Smooth muscle cell (in vitro differentiated cells): ENCODE measurements at regions not wholly inside any gene's neighbourhood (a gene's known extent, or its start where the extent isn't known, plus 50 kb on each side); places are given as distances from the start of the nearest gene placed in this dataset.

Experiments
- DNase-seq: peaks from one replicate; lab custom pipeline; 2025; ENCODE audit not compliant: unreplicated experiment; lab: John Stamatoyannopoulos, UW
- H2AFZ ChIP-seq: fragments of 200-600 bp; sonication (generic); 2 replicates; pipeline ENCODE4 v1.6.0; 2016; ENCODE audit warnings: antibody characterized with exemption, low read depth, mild to moderate bottlenecking
- H3F3A ChIP-seq: fragments of 200-600 bp; sonication (generic); 2 replicates; pipeline ENCODE4 v1.6.0; 2017; ENCODE audit warnings: antibody characterized with exemption, low read depth
- H3K27ac ChIP-seq: fragments of 200-600 bp; sonication (generic); 2 replicates; pipeline ENCODE4 v1.5.1; 2016; ENCODE audit warnings: low read depth, mild to moderate bottlenecking
- H3K27me3 ChIP-seq: fragments of 200-600 bp; sonication (generic); 2 replicates; pipeline ENCODE4 v1.6.1; 2016; ENCODE audit warnings: low read depth, mild to moderate bottlenecking
- H3K36me3 ChIP-seq: fragments of 200-600 bp; sonication (generic); 2 replicates; pipeline ENCODE4 v1.5.1; 2016; ENCODE audit warnings: low read depth
- H3K4me1 ChIP-seq: fragments of 200-600 bp; sonication (generic); 2 replicates; pipeline ENCODE4 v1.5.1; 2016; ENCODE audit warnings: low read depth
- H3K4me2 ChIP-seq: fragments of 200-600 bp; sonication (generic); 2 replicates; pipeline ENCODE4 v1.6.0; 2016; ENCODE audit warnings: mild to moderate bottlenecking
- H3K4me3 ChIP-seq: fragments of 200-600 bp; sonication (generic); 2 replicates; pipeline ENCODE4 v1.5.1; 2016; ENCODE audit warnings: mild to moderate bottlenecking
- H3K79me2 ChIP-seq: fragments of 200-600 bp; sonication (generic); 2 replicates; pipeline ENCODE4 v1.6.0; 2016; ENCODE audit warnings: low read depth, mild to moderate bottlenecking
- H3K9ac ChIP-seq: fragments of 200-600 bp; sonication (generic); 2 replicates; pipeline ENCODE4 v1.6.0; 2016; ENCODE audit warnings: low read depth
- H3K9me3 ChIP-seq: fragments of 200-600 bp; sonication (generic); replicated peaks from 2 replicates; pipeline ENCODE4 v1.5.1; 2016; ENCODE audit warnings: low read depth
- H4K20me1 ChIP-seq: fragments of 200-600 bp; sonication (generic); 2 replicates; pipeline ENCODE4 v1.6.0; 2016; ENCODE audit warnings: low read depth
- WGBS: methylation state at CpG from one replicate; pipeline ENCODE4 v1.1.7; 2016; ENCODE audit warnings: low lambda C conversion rate; 5-methylcytosine and 5-hydroxymethylcytosine counted together
- TF ChIP-seq, protein P1 (sequence below): fragments of 200-600 bp; sonication (generic); IDR thresholded peaks from 2 replicates; pipeline ENCODE4 v1.5.1; 2017; ENCODE audit warnings: borderline replicate concordance, mild to moderate bottlenecking, antibody characterized with exemption; ENCODE audit not compliant: insufficient read depth, poor library complexity, severe bottlenecking

DNA sequence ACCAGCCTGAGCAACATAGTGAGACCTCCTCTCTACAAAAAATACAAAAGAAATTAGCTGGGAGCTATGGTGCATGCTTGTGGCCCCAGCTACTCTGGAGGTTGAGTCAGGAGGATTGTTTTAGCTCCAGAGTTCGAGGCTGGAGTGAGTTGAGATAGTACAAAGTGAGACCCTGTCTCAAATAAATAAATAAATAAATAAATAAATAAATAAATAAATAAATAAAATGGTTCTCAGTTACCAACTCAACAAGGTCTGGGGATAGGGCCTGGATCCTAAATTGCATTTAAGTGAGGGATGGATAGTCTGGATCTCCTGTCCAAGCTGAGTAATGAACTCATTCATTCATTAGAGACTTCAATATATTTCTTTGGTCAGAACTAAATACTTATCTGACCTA, 115.7 kb upstream of the IL1RAPL2 start:
- no peak overlapping the region for H2AFZ ChIP-seq
- H3K79me2 ChIP-seq: no peaks in the 10 kb centered on the region
- H4K20me1 ChIP-seq: no peaks in the 10 kb centered on the region
- H3K27ac ChIP-seq: no peak overlapping the region
- H3K4me2 ChIP-seq: no peak overlapping the region
- H3K4me1 ChIP-seq: no peaks in the 10 kb centered on the region
- H3K9me3 ChIP-seq: no peaks in the 10 kb centered on the region
- H3K27me3 ChIP-seq: no peaks in the 10 kb centered on the region
- H3K4me3 ChIP-seq: no peak overlapping the region
- TF ChIP-seq, protein P1, sequence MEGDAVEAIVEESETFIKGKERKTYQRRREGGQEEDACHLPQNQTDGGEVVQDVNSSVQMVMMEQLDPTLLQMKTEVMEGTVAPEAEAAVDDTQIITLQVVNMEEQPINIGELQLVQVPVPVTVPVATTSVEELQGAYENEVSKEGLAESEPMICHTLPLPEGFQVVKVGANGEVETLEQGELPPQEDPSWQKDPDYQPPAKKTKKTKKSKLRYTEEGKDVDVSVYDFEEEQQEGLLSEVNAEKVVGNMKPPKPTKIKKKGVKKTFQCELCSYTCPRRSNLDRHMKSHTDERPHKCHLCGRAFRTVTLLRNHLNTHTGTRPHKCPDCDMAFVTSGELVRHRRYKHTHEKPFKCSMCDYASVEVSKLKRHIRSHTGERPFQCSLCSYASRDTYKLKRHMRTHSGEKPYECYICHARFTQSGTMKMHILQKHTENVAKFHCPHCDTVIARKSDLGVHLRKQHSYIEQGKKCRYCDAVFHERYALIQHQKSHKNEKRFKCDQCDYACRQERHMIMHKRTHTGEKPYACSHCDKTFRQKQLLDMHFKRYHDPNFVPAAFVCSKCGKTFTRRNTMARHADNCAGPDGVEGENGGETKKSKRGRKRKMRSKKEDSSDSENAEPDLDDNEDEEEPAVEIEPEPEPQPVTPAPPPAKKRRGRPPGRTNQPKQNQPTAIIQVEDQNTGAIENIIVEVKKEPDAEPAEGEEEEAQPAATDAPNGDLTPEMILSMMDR: no peak
- WGBS: 44% methylated on average over 1 of the region's 1 CpG
- H3F3A ChIP-seq: no peaks in the 10 kb centered on the region
- no peak overlapping the region for H3K9ac ChIP-seq
- no peaks in the 10 kb centered on the region for H3K36me3 ChIP-seq
- no peak for DNase-seq

DNA sequence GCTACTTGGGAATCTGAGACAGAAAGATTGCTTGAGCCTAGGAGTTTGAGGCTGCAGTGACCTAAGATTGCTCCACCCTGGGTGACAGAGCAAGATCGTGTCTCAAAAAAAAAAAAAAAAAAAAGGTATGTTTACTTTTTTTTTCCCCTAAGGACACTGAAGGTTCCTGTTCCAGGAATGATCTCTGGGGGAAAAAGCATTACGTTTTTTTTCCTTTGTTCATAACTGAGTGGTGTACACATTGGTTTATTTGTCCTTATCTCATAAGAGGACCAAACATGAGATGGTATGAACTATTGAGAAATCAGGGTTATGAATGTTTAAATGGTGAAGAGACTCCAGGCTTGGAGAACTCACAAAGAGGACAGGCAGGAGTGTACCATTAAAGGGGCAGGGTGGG, 120.4 kb upstream of the IL1RAPL2 start:
- H4K20me1 ChIP-seq: no peaks in the 10 kb centered on the region
- no peaks in the 10 kb centered on the region for H3K9me3 ChIP-seq
- no peaks in the 10 kb centered on the region for H3F3A ChIP-seq
- H3K4me2 ChIP-seq: no peak overlapping the region
- WGBS: 63% methylated on average over 2 of the region's 2 CpGs
- no peak overlapping the region for H3K9ac ChIP-seq
- H3K27ac ChIP-seq: no peak overlapping the region
- DNase-seq: no peak
- TF ChIP-seq, protein P1: no peak
- H2AFZ ChIP-seq: no peak overlapping the region
- no peaks in the 10 kb centered on the region for H3K79me2 ChIP-seq
- no peaks in the 10 kb centered on the region for H3K36me3 ChIP-seq
- no peak overlapping the region for H3K4me3 ChIP-seq
- no peaks in the 10 kb centered on the region for H3K4me1 ChIP-seq
- H3K27me3 ChIP-seq: no peaks in the 10 kb centered on the region

DNA sequence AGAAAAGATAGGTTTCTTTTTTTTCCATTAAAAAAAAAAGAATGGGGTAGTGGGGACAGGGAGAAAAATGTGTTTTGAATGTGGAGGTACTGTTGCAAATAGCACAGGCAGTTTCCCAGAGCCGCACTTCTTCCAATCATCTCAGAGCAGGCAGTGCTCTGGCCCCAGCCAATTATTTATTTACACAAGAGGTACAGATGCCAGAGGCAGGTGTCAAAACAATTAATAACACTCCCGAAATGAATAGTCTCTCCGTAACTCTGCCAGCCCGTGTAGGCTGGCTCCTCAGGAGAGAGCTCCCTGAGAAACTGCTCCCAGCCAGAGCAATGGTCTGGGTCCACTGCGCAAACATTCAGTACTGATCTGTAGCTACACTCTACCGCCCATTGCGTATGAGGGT, 130.8 kb upstream of the IL1RAPL2 start:
- no peak overlapping the region for H3K4me3 ChIP-seq
- no peak for DNase-seq
- no peak overlapping the region for H2AFZ ChIP-seq
- H3K4me2 ChIP-seq: no peak overlapping the region
- H3F3A ChIP-seq: no peaks in the 10 kb centered on the region
- H3K4me1 ChIP-seq: no peaks in the 10 kb centered on the region
- H3K9ac ChIP-seq: no peak overlapping the region
- no peaks in the 10 kb centered on the region for H3K27me3 ChIP-seq
- no peaks in the 10 kb centered on the region for H3K79me2 ChIP-seq
- TF ChIP-seq, protein P1: no peak
- H3K9me3 ChIP-seq: no peaks in the 10 kb centered on the region
- H4K20me1 ChIP-seq: no peaks in the 10 kb centered on the region
- no peaks in the 10 kb centered on the region for H3K36me3 ChIP-seq
- no peak overlapping the region for H3K27ac ChIP-seq
- WGBS: 90% methylated on average over 7 of the region's 7 CpGs

DNA sequence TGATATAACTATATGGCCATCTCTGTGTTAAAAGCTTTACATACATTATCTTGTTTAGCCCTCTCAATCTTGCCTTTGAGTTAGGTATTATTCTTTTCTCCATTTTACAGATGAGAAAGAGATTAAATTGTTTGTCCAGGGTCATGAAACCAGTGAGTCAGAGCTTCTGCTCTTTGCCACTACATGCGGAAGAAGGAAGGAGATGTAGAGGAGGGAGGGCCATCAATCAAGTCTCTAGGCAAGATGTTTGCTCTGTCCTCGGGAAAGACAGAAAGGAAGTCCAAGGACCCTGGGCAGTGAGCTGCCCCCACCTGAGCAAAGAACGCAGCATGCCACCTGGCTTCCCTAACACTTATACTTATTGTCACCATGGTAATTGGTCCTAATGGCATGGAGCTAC, 133.7 kb upstream of the IL1RAPL2 start:
- Histone ChIP-seq H3F3A (no peaks in the 10 kb centered on the region), H3K9ac (no peak overlapping the region), H3K27ac (no peak overlapping the region), H3K4me1 (no peaks in the 10 kb centered on the region), H3K4me2 (no peak overlapping the region), H2AFZ (no peak overlapping the region), H3K9me3 (no peaks in the 10 kb centered on the region), H3K36me3 (no peaks in the 10 kb centered on the region), H3K4me3 (no peak overlapping the region), H4K20me1 (no peaks in the 10 kb centered on the region), H3K79me2 (no peaks in the 10 kb centered on the region), H3K27me3 (no peaks in the 10 kb centered on the region)
- DNase-seq: no peak
- WGBS: 72% methylated on average over 3 of the region's 3 CpGs
- TF ChIP-seq, protein P1: no peak
